HG02571 (cell line): ENCODE measurements at regions not wholly inside any gene's neighbourhood (a gene's known extent, or its start where the extent isn't known, plus 50 kb on each side); places are given as distances from the start of the nearest gene placed in this dataset.
"Not testable (repeated sequence)": the region's sequence is repeated elsewhere in the genome, so short reads cannot be mapped to it uniquely, and the experiment has no call there.

ENCODE experiments used
- ATAC-seq: cut with Tn5 transposase; IDR thresholded peaks from one replicate; pipeline ENCODE4 v1.9.1; 2021; ENCODE audit warnings: mild to moderate bottlenecking, moderate library complexity; ENCODE audit not compliant: unreplicated experiment

DNA sequence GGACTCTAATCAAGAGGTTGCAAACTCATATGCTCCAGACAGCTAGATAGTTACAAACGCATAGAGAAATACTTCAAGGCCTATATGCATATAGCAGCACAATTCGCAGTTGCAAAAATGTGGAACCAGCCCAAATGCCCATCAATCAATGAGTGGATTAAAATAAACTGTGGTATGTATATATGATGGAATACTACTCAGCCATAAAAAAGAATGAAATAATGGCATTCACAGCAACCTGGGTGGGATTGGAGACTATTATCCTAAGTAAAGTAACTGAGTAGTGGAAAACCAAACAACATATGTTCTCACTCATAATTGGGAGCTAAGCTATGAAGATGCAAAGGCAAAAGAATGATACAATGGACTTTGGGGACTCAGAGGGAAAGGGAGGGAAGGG is 65.0 kb upstream of the ARRDC3 start:
- not testable (repeated sequence) for ATAC-seq

DNA sequence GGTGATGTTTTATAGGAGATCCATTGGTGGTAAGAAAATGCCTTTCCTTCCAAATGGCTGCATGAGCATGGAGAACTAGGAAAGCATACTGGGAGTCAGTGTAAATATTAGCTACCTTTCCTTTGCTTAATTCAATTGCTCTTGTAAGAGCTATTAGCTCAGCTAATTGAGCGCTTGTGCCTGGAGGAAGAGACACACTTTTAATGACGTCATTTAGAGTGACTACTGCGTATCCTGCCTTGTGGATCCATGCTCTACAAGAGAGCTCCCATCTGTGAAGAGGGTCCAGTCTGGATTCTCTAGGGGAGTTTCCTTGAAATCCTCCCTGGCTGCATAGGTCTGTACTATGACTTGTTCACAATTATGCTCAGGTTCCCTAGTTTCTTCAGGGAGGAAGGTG is 63.8 kb upstream of the ARRDC3 start:
- ATAC-seq: not testable (repeated sequence)

DNA sequence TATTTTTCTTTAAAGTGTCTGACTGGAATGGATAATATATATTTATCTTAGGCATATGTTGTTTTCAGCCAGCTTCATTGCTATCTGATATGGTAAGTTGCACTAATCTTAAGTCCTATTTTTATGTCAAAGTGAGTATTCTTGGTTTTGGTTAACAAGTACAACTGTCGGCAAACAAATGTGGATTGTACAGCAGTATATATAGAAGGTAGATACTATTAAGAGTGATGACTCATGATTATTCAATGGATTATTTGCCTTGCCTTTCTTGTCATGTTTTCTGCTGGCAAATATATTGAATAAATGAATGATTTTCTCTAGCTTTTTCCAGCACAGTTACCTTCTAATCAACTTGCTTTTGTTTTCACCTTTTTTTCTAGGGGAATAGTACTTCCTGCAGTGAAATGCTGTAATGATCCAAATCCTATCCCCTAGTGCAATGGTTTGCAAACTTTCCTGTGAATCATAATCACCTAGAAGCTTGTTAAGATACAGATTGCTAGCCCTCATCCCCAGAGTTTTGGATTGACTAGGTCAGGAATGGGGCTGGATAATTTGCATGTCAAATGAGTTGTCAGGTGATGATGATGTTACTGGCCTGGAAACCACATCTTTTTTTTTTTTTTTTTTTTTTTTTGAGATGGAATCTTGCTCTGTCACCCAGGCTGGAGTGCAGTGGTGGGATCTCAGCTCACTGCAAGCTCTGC is 60.8 kb upstream of the ARRDC3 start:
- no peak for ATAC-seq

DNA sequence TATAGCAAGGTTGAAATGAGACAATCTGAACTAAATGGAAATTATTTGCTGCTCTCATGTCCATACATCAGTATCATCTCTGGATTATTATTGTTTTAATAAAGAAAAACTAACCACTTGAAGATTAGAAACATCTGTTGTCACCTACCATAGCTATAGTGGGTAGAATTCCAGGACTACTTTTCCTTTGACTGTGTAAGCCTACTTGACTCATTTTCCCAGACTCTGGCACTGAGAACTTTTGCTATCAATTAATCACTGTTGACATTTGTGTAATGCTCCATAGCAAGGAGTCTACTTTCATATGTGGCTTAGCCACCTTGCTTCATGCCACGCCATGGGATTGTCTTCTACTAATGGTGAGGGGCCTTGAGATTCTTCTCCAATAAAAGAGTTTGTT is 59.9 kb upstream of the ARRDC3 start:
- ATAC-seq: no peak

DNA sequence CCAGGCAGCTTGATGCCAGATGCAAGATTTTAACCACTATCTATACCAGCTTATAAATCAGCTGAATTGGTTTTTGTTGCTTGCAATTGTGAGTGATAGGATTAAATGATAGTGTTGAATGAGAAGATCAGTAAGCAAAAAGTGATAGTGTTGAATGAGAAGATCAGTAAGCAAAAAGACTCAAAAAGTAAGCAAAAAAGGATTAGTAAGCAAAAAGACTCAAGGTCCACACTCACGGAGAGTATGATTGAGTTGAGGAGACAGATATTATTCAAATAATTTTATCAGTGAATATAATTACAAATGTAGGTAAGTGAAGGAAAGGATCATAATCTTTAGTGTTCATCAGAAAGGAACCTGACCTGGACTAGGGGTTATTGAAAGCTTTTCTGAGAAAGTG is 58.0 kb upstream of the ARRDC3 start:
- no peak for ATAC-seq

DNA sequence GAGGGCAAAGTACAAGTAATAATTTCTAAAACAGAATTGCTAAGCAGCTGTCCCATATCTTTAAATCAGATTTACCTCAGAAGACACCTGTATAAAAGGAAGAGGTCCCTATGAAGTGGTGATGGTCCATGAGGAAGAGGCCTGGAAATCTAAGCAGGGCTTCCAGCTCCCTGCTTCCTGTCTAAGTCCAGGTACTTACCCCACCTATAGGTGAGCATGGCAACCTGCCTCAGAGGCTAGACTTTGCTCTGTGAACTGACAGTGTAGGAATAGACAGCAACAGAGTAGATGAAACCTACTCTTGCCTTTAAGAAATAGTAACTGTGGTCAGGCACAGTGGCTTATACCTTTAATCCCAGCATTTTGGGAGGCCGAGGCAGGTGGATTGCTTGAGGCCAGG is 55.8 kb upstream of the ARRDC3 start:
- ATAC-seq: no peak

DNA sequence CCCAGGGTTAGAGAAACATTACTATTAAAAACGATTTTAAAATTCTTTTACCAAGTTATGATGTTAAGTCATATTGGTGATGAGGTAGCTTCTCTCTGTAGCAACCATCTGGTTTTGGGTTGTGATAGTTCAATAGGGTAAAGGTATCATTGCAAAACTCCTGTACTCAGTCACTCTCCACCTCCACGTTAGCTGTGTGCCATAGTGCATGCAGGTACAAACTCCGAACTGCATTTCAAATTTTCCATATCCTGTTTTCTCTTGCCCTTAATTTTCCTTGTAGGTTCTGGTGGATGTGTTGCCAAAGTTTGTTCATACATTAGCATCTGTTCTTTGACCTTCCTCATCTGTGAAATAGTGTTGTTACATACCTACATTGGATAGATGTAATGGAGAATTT is 53.1 kb upstream of the ARRDC3 start:
- no peak for ATAC-seq

DNA sequence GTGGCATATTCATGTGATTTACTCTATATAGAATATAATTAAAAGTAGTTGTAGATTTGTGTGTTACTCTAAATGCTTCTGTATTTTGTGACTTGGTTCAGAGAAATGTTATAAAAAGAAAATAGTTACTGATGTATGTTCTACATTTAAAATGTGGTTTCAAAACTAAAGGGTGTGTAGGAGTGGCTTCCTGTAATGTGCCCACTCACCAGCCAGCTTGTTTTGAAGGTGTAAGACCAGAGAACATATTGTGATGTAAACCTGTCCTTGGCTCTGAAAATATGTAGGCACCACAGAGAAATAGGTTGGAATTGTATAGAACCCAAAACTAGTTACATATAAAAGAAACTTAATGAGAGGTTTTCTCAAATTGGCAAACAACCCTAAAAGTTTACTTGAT is 51.2 kb upstream of the ARRDC3 start:
- ATAC-seq: no peak

DNA sequence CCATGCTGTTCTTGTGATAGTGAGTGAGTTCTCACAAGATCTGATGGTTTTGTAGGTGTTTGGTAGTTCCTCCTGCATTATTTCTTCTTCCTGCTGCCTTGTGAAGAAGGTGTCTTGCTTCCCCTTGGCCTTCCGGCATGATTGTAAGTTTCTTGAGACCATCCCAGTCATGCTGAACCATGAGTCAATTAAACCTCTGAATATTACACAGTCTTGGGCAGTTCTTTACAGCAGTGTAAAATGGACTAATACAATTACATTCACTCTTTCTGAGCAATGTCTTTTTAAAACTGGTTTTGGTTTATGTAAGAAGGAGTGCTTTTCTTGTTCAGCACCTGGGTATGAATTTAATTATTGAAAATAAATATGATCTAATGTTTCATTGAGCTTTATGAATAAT is 50.7 kb upstream of the ARRDC3 start:
- ATAC-seq: no peak
